Brain microvascular endothelial cell (primary cell): ENCODE measurements at regions not wholly inside any gene's neighbourhood (a gene's known extent, or its start where the extent isn't known, plus 50 kb on each side); places are given as distances from the start of the nearest gene placed in this dataset.

Source experiments
- DNase-seq: peaks from one replicate; pipeline ENCODE4 v3.0.0-alpha.2; 2020
- H3K27ac ChIP-seq: fragments of 250-450 bp; sonication (Bioruptor Pico); 2 replicates; pipeline ENCODE4 v1.5.1; 2020; ENCODE audit warnings: mild to moderate bottlenecking, moderate library complexity
- H3K27me3 ChIP-seq: fragments of 250-450 bp; sonication (Bioruptor Pico); replicated peaks from 2 replicates; pipeline ENCODE4 v1.5.1; 2020; ENCODE audit warnings: mild to moderate bottlenecking
- H3K36me3 ChIP-seq: fragments of 250-450 bp; sonication (Bioruptor Pico); replicated peaks from 2 replicates; pipeline ENCODE4 v1.5.1; 2020; ENCODE audit warnings: mild to moderate bottlenecking
- H3K4me3 ChIP-seq: 2 replicates; pipeline ENCODE4 v1.5.1; 2011; ENCODE audit warnings: low read depth, mild to moderate bottlenecking, control low read depth, low read length, moderate library complexity
- CTCF ChIP-seq: IDR thresholded peaks from 2 replicates; pipeline ENCODE4 v1.5.1; 2011; ENCODE audit warnings: low read depth, mild to moderate bottlenecking, moderate library complexity, low read length, control low read depth, inconsistent platforms; ENCODE audit errors: missing control alignments
- in situ Hi-C: cut with HindIII; loops from 2 replicates; pipeline ENCODE4 v1.10.0; 2017; ENCODE audit warnings: low sequenced_read_pairs, low pct_ligation_motif_present

GRCh38 chr4:122671919-122672490, 51.1 kb upstream of the IL21 start:
- Histone ChIP-seq H3K36me3 (no peaks in the 10 kb centered on the region), H3K27me3 (no peaks in the 10 kb centered on the region), H3K4me3 (no peak overlapping the region), H3K27ac (no peak overlapping the region)
- no peak for TF ChIP-seq CTCF
- no peak for DNase-seq
- in situ Hi-C loops = no loop called here

GRCh38 chr4:122673252-122673651, 52.4 kb upstream of the IL21 start:
- no peaks in the 10 kb centered on the region for H3K36me3 ChIP-seq
- DNase-seq = no peak
- no peak overlapping the region for H3K27ac ChIP-seq
- TF ChIP-seq CTCF = no peak
- H3K27me3 ChIP-seq = no peaks in the 10 kb centered on the region
- H3K4me3 ChIP-seq = no peak overlapping the region
- in situ Hi-C loops = no loop called here

- H3K36me3 ChIP-seq = no peaks in the 10 kb centered on the region
- in situ Hi-C loops = no loop called here
- H3K27ac ChIP-seq = no peak overlapping the region
- no peak for TF ChIP-seq CTCF
- no peak overlapping the region for H3K4me3 ChIP-seq
- H3K27me3 ChIP-seq = no peaks in the 10 kb centered on the region
- no peak for DNase-seq
Observed at GRCh38 chr4:122674371-122674770, 53.5 kb upstream of the IL21 start.

- H3K27me3 ChIP-seq = no peaks in the 10 kb centered on the region
- no peak overlapping the region for H3K27ac ChIP-seq
- no peak overlapping the region for H3K4me3 ChIP-seq
- no peaks in the 10 kb centered on the region for H3K36me3 ChIP-seq
- DNase-seq = no peak
- TF ChIP-seq CTCF = no peak
- in situ Hi-C loops = no loop called here
Observed at GRCh38 chr4:122679317-122679716, 53.2 kb upstream of the BBS12 start.

- Histone ChIP-seq H3K4me3 (no peak overlapping the region), H3K27me3 (no peaks in the 10 kb centered on the region), H3K36me3 (no peaks in the 10 kb centered on the region), H3K27ac (no peak overlapping the region)
- in situ Hi-C loops = no loop called here
- TF ChIP-seq CTCF = no peak
- peak; percentile 51 for DNase-seq
Observed at GRCh38 chr4:122679946-122680345, 52.6 kb upstream of the BBS12 start.

- H3K4me3 ChIP-seq = no peak overlapping the region
- in situ Hi-C loops = no loop called here
- H3K27me3 ChIP-seq = no peaks in the 10 kb centered on the region
- TF ChIP-seq CTCF = no peak
- no peaks in the 10 kb centered on the region for H3K36me3 ChIP-seq
- DNase-seq = no peak
- H3K27ac ChIP-seq = no peak overlapping the region
Observed at GRCh38 chr4:122681568-122681967, 50.9 kb upstream of the BBS12 start.
